ENCODE measurements at regions not wholly inside any gene's neighbourhood (a gene's known extent, or its start where the extent isn't known, plus 50 kb on each side); places are given as distances from the start of the nearest gene placed in this dataset.
"Not testable (repeated sequence)": the region's sequence is repeated elsewhere in the genome, so short reads cannot be mapped to it uniquely, and the experiment has no call there.

DNA sequence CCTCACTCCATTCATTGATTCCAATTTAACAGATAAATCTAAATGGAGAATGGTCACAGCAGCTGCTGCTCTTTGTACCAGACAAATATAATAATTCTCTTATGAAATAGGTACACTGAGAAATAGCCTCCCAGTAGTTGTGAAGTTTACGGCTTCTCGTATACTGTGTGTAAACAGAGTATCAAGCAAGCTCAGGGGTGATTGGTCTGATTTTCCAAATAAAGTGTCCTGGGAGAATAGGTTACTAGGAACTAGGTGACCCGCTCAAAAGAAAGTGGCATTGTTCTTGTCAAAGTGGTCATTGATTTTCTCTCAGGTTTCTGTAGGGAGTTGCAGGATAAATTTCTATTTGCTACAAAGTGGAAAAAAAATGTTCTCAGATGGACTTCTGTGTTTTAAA, 838.2 kb downstream of the RAPGEF2 start:
- no peak for DNase-seq (ENCODE audit: low spot score in 2 of 2)
- 96 to 98% methylated on average over 3 of the region's 3 CpGs for WGBS, 2 donors

DNA sequence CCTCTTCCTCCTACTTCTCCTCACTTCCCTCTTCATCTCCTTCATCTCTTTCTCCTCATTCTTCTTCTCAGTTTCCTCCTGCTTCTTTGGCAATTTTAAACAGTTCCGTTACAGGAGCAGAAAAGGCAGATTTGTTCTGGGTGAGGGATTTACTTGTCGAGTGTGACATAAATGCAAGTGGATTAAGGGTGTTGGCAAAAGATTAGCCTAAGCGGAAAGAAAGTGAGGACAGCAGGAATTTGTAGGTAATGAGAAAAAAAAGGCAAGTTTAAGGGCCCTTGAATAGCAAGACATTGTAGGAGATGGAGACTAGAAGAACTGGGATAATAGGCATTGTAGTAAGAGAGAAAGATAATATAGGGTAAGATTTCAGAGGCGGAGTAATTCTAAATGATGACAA, 841.6 kb downstream of the RAPGEF2 start:
- WGBS, 2 donors, result 87 to 88% methylated on average over 4 of the region's 4 CpGs
- H3K4me3 ChIP-seq (ENCODE audit: low read depth, poor library complexity, severe bottlenecking), result no peak overlapping the region
- no peak for DNase-seq (ENCODE audit: low spot score in 2 of 2)
- TF ChIP-seq, protein P1, sequence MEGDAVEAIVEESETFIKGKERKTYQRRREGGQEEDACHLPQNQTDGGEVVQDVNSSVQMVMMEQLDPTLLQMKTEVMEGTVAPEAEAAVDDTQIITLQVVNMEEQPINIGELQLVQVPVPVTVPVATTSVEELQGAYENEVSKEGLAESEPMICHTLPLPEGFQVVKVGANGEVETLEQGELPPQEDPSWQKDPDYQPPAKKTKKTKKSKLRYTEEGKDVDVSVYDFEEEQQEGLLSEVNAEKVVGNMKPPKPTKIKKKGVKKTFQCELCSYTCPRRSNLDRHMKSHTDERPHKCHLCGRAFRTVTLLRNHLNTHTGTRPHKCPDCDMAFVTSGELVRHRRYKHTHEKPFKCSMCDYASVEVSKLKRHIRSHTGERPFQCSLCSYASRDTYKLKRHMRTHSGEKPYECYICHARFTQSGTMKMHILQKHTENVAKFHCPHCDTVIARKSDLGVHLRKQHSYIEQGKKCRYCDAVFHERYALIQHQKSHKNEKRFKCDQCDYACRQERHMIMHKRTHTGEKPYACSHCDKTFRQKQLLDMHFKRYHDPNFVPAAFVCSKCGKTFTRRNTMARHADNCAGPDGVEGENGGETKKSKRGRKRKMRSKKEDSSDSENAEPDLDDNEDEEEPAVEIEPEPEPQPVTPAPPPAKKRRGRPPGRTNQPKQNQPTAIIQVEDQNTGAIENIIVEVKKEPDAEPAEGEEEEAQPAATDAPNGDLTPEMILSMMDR (IDR thresholded peaks at IDR 0.05), result no peak
- no peak for TF ChIP-seq POLR2A (IDR thresholded peaks at IDR 0.05)
- intact Hi-C loops (cut with DNase I; ENCODE audit: low total_unique reads), result no loop called here

More for the DNA sequence above, 838.2 kb downstream of the RAPGEF2 start:
- H3K4me3 ChIP-seq (ENCODE audit: low read depth, poor library complexity, severe bottlenecking), result no peak overlapping the region
- intact Hi-C loops (cut with DNase I; ENCODE audit: low total_unique reads), result no loop called here
- TF ChIP-seq POLR2A (IDR thresholded peaks at IDR 0.05), result no peak
- TF ChIP-seq, protein P1 (IDR thresholded peaks at IDR 0.05), result no peak

DNA sequence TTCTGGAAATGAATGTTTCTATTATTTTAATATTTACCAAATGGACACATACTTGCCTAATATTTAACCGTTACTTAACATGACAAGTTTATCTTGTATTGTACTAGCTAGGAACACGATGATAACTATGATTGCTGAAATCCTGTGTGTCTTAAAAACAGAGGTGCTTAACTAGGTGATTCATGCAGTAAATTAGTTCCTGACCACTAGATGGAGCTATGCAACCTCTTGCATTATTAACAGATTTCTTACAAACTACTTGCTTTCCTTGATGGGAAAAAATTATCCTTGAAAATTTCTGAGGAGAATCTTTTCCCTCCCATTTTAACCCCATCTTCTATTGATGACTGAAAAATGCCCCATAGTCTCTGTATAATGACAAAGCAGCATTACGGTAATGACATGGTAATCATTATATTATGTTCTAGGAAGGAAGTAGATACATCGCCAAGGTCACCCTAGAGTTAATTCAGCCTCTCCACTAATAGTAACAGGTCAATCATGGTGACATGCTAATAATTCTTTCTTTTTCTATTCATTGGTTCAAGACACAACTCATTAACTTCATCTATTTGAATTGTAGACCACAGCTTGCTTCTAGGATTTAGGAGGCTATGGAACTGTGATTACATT, 844.2 kb downstream of the RAPGEF2 start:
- intact Hi-C loops (cut with DNase I; ENCODE audit: low total_unique reads), result no loop called here
- WGBS, 2 donors, result 39 to 42% methylated on average over 4 of the region's 4 CpGs
- no peak overlapping the region for H3K4me3 ChIP-seq (ENCODE audit: low read depth, poor library complexity, severe bottlenecking)
- TF ChIP-seq POLR2A (IDR thresholded peaks at IDR 0.05), result no peak
- TF ChIP-seq, protein P1 (IDR thresholded peaks at IDR 0.05), result no peak
- no peak for DNase-seq (ENCODE audit: low spot score in 2 of 2)

DNA sequence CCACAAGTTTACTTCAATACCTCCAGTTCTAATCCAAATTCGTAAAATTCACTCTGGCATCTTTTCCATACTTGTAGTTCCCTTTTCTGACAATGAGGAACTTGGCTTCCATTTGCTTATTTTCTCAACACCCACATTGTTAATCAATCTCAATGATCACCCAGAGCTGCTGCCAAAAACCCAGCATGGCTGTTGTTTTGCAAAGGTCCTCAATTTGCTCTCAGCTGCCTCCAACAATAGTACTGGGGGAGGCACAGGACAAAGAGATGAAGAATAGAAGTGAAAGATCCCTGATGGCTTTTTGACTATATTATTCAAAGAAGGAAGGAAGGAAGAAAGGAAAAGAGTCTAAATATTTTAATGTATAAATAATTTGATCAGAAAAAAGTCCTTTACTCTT, 847.8 kb downstream of the RAPGEF2 start:
- DNase-seq (ENCODE audit: low spot score in 2 of 2), result no peak
- TF ChIP-seq, protein P1 (IDR thresholded peaks at IDR 0.05), result no peak
- TF ChIP-seq POLR2A (IDR thresholded peaks at IDR 0.05), result no peak
- intact Hi-C loops (cut with DNase I; ENCODE audit: low total_unique reads), result no loop called here
- no peak overlapping the region for H3K4me3 ChIP-seq (ENCODE audit: low read depth, poor library complexity, severe bottlenecking)
- WGBS, 2 donors, result 53 to 63% methylated on average over 1 of the region's 1 CpG

DNA sequence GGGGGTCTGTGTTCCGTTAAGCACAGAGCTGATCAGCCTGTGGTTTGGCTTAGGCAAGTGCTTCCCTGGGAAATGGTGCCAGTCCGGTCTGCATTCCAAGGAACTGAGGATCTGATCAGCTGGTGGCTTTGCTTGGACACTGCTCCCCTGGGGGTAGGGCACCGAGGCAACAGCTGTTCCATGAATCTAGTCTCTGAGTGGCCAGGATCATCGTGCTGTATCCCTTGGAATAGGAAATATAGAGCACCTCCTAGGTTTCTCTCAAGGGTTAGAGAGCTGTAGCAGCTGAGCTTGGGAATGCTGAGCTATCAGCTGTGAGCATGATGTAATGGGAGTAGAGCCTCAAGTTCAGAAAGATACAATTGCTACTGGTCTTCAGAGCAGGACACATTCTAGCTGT, 863.9 kb downstream of the RAPGEF2 start:
- no peak for DNase-seq (ENCODE audit: low spot score in 2 of 2)
- intact Hi-C loops (cut with DNase I; ENCODE audit: low total_unique reads), result no loop called here
- TF ChIP-seq, protein P1 (IDR thresholded peaks at IDR 0.05), result no peak
- no peak for TF ChIP-seq POLR2A (IDR thresholded peaks at IDR 0.05)
- H3K4me3 ChIP-seq (ENCODE audit: low read depth, poor library complexity, severe bottlenecking), result no peak overlapping the region
- 68 to 80% methylated on average over 4 of the region's 4 CpGs for WGBS, 2 donors

DNA sequence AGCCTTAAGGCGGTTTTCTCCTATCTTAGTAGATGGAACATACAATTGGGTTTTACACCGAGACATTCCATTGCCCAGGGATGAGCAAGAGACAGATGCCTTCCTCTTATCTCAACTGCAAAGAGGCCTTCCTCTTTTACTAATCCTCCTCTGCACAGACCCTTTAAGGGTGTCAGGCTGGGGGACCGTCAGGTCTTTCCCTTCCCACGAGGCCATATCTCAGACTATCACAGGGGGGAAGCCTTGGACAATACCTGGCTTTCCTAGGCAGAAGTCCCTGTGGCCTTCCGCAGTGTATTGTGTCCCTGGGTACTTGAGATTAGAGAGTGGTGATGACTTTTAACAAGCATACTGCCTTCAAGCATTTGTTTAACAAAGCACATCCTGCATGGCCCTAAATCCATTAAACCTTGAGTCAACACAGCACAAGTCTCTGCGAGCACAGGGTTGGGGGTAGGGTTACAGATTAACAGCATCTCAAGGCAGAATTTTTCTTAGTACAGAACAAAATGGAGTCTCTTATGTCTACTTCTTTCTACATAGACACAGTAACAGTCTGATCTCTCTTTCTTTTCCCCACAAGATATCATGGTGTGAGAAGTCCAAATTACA, 874.1 kb downstream of the RAPGEF2 start:
- 67% methylated on average over 6 of the region's 6 CpGs for WGBS, 2 donors
- H3K4me3 ChIP-seq (ENCODE audit: low read depth, poor library complexity, severe bottlenecking); intact Hi-C loops (cut with DNase I; ENCODE audit: low total_unique reads); DNase-seq (ENCODE audit: low spot score in 2 of 2): not testable (repeated sequence)

All from lower leg skin (tissue), 4 donors.